GM12873 (cell line): ENCODE measurements at regions not wholly inside any gene's neighbourhood (a gene's known extent, or its start where the extent isn't known, plus 50 kb on each side); places are given as distances from the start of the nearest gene placed in this dataset.

Experiments used
- TF ChIP-seq, protein P1 (sequence below): IDR thresholded peaks from 2 replicates; pipeline ENCODE4 v1.5.1; 2012; ENCODE audit warnings: low read depth, mild to moderate bottlenecking, moderate library complexity, low read length, control low read depth; ENCODE audit not compliant: insufficient read depth; ENCODE audit errors: missing control alignments

- TF ChIP-seq, protein P1, sequence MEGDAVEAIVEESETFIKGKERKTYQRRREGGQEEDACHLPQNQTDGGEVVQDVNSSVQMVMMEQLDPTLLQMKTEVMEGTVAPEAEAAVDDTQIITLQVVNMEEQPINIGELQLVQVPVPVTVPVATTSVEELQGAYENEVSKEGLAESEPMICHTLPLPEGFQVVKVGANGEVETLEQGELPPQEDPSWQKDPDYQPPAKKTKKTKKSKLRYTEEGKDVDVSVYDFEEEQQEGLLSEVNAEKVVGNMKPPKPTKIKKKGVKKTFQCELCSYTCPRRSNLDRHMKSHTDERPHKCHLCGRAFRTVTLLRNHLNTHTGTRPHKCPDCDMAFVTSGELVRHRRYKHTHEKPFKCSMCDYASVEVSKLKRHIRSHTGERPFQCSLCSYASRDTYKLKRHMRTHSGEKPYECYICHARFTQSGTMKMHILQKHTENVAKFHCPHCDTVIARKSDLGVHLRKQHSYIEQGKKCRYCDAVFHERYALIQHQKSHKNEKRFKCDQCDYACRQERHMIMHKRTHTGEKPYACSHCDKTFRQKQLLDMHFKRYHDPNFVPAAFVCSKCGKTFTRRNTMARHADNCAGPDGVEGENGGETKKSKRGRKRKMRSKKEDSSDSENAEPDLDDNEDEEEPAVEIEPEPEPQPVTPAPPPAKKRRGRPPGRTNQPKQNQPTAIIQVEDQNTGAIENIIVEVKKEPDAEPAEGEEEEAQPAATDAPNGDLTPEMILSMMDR, result no peak
Observed at GRCh38 chr3:118827446-118827845, 207.2 kb downstream of the IGSF11 start.

- TF ChIP-seq, protein P1, result no peak
Observed at GRCh38 chr3:118828351-118828750, 206.3 kb downstream of the IGSF11 start.

DNA sequence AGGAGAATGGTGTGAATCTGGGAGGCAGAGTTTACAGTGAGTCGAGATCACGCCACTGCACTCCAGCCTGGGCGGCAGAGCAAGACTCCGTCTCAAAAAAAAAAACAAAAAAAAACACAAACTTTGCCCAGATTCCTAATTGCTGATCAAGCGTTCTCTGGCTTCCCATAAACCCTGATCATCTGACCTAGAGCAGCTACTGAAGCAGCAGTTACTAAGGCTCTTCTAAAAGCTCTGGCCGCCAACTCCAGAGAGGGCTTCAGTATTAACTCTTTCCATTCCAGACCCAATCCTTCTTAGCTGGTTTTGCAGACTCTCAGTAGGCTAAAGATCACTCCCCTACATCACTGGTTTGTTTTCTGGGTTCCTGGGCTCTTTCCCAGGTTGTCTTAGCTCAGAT is 201.6 kb downstream of the IGSF11 start:
- TF ChIP-seq, protein P1, result no peak

GRCh38 chr3:118838871-118839270 is 195.8 kb downstream of the IGSF11 start:
- TF ChIP-seq, protein P1, result no peak

DNA sequence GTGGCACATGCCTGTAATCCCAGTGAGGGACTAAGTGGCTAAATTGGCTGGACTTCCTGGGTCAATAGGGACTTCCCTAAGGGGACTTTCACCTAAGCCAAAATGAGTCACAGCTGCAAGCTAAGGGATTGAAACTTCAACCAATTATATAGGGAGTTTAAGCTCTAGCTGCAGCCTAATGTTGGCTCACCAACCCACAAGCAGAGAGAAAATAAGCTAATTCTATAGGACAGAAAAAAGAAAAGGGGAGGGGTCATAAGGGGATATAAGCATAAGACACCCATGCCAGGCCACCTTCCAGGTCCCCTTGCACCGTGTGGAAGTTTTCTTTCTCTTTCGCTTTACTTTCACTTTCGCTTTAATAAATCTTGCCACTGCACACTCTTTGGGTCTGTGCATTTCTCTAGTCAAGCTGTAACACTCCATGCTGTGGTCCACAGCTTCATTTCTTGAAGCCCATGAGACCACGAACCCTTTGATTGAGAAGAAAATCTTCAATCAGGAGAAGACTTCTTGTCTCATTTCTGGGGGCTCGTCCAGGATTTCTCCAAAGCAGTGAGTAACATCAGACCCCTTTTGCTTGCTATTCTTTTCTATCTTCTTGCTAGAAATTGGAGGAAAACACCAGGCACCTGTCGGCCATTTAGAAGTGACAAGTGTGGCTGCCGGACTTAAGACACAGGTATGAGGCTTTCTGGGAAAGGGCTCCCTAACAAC is 192.3 kb downstream of the IGSF11 start:
- TF ChIP-seq, protein P1, result no peak

DNA sequence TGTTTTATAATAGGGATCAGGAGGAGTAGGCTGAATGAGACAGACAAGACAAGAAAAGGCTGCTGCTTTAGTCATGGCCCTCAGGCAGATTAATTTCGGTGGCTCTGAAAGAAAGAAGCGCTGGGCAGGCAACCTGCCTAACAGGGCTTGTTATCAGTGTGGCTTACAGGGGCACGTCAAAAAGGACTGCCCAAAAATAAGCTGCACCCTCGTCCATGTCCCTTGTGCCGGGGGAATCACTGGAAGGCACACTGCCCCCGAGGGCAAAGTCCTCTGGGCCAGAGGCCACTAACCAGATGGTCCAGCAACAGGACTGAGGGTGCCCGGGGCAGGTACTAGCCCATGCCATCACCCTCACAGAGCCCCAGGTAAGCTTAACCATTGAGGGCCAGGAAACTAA is 188.5 kb downstream of the IGSF11 start:
- TF ChIP-seq, protein P1, result no peak
